ENCODE measurements at regions not wholly inside any gene's neighbourhood (a gene's known extent, or its start where the extent isn't known, plus 50 kb on each side); places are given as distances from the start of the nearest gene placed in this dataset.
"Not testable (repeated sequence)": the region's sequence is repeated elsewhere in the genome, so short reads cannot be mapped to it uniquely, and the experiment has no call there.

DNA sequence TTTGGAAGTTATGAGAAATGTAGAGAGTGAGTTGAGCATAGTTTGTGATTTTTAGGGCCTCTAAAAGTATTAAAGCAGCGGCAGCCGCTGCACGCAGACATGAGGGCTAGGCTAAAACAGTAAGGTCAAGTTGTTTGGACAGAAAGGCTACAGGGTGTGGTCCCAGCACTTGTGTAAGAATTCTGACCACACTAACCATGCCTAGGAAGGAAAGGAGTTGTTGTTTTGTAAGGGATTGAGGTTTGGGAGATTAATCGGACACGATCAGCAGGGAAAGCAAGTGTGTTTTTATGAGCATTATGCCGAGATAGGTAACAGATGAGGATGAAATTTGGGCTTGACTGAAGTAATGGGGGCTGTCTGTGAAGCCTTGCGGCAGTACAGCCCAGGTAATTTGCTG lies 117.9 kb downstream of the ADAMTS15 start:
- TF ChIP-seq POLR2A (IDR thresholded peaks at IDR 0.05) = not testable (repeated sequence)
- TF ChIP-seq, protein P1, sequence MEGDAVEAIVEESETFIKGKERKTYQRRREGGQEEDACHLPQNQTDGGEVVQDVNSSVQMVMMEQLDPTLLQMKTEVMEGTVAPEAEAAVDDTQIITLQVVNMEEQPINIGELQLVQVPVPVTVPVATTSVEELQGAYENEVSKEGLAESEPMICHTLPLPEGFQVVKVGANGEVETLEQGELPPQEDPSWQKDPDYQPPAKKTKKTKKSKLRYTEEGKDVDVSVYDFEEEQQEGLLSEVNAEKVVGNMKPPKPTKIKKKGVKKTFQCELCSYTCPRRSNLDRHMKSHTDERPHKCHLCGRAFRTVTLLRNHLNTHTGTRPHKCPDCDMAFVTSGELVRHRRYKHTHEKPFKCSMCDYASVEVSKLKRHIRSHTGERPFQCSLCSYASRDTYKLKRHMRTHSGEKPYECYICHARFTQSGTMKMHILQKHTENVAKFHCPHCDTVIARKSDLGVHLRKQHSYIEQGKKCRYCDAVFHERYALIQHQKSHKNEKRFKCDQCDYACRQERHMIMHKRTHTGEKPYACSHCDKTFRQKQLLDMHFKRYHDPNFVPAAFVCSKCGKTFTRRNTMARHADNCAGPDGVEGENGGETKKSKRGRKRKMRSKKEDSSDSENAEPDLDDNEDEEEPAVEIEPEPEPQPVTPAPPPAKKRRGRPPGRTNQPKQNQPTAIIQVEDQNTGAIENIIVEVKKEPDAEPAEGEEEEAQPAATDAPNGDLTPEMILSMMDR (IDR thresholded peaks at IDR 0.05) = not testable (repeated sequence)

Data from uterus (tissue), 2 donors.